Uterus (tissue), 3 donors: ENCODE measurements at regions not wholly inside any gene's neighbourhood (a gene's known extent, or its start where the extent isn't known, plus 50 kb on each side); places are given as distances from the start of the nearest gene placed in this dataset.

Experiments used
- DNase-seq, 2 donors: peaks; one replicate each; pipeline ENCODE4 v3.0.0-alpha.2; 2019 to 2020
- H3K27ac ChIP-seq, 2 donors: fragments of 200-600 bp; sonication (generic); 1 replicate in 1 of 2; 2 replicates in 1 of 2; pipeline ENCODE4 v1.5.1; 2016 to 2018
- H3K27me3 ChIP-seq, 2 donors: fragments of 200-600 bp; sonication (generic); one replicate each; pipeline ENCODE4 v1.5.1; 2018 to 2019; ENCODE audit warnings: control low read depth in 1 of 2
- H3K36me3 ChIP-seq, 2 donors: fragments of 200-600 bp; sonication (generic); one replicate each; pipeline ENCODE4 v1.5.1; 2019; ENCODE audit warnings: control low read depth in 1 of 2
- H3K4me1 ChIP-seq, 2 donors: fragments of 200-600 bp; sonication (generic); one replicate each; pipeline ENCODE4 v1.5.1; 2018 to 2019; ENCODE audit warnings: control low read depth in 1 of 2
- H3K4me3 ChIP-seq, 2 donors: fragments of 200-600 bp; sonication (generic); 1 replicate in 1 of 2; 2 replicates in 1 of 2; pipeline ENCODE4 v1.5.1; 2018 to 2019; ENCODE audit warnings: mild to moderate bottlenecking in 1 of 2
- H3K9me3 ChIP-seq, 2 donors: fragments of 200-600 bp; sonication (generic); one replicate each; pipeline ENCODE4 v1.5.1; 2019; ENCODE audit warnings: control low read depth in 1 of 2
- CTCF ChIP-seq, 4 experiments: fragments of 200-600 bp in 2 of 4; fragments of 450-650 bp in 2 of 4; sonication (generic) in 2 of 4; IDR thresholded peaks; one replicate each; pipeline ENCODE4 v1.5.1; 2016 to 2019; ENCODE audit warnings: antibody characterized with exemption in 4 of 4, mild to moderate bottlenecking in 2 of 4, moderate library complexity in 1 of 4
- POLR2A ChIP-seq, 2 donors: fragments of 450-650 bp; IDR thresholded peaks; one replicate each; pipeline ENCODE4 v1.6.1; 2016; ENCODE audit warnings: antibody characterized with exemption in 2 of 2, mild to moderate bottlenecking in 1 of 2, moderate library complexity in 1 of 2
- intact Hi-C: fragments of 100-400 bp; cut with DNase I; formaldehyde crosslinking; loops from one replicate; pipeline ENCODE4 v1.15.1; 2023; ENCODE audit warnings: low total_unique reads
- donor health status: DM: yes; HTN: yes; CAD: no.

- TF ChIP-seq POLR2A (IDR thresholded peaks at IDR 0.05) = no peak
- no peak for TF ChIP-seq CTCF (IDR thresholded peaks at IDR 0.05)
These were observed 152.9 kb upstream of the SPEF2 start for GRCh38 chr5:35464757-35465156.

GRCh38 chr5:35461530-35461929 lies 156.1 kb upstream of the SPEF2 start:
- Histone ChIP-seq H3K36me3 (no peaks in the 10 kb centered on the region), H3K27me3 (no peaks in the 10 kb centered on the region), H3K4me1 (no peaks in the 10 kb centered on the region), H3K9me3 (no peaks in the 10 kb centered on the region), H3K4me3 (no peak overlapping the region), H3K27ac (no peak overlapping the region)
- intact Hi-C loops = no loop called here
- no peak for DNase-seq
- TF ChIP-seq CTCF (IDR thresholded peaks at IDR 0.05) (no peak), POLR2A (IDR thresholded peaks at IDR 0.05) (no peak)

More at GRCh38 chr5:35464757-35465156, 152.9 kb upstream of the SPEF2 start:
- intact Hi-C loops = no loop called here
- Histone ChIP-seq H3K4me1 (no peaks in the 10 kb centered on the region), H3K9me3 (no peaks in the 10 kb centered on the region), H3K4me3 (no peak overlapping the region), H3K36me3 (no peaks in the 10 kb centered on the region), H3K27me3 (no peaks in the 10 kb centered on the region), H3K27ac (no peak overlapping the region)
- DNase-seq = no peak

GRCh38 chr5:35458824-35459207 lies 158.8 kb upstream of the SPEF2 start:
- intact Hi-C loops = no loop called here
- Histone ChIP-seq H3K36me3 (no peaks in the 10 kb centered on the region), H3K4me3 (no peak overlapping the region), H3K4me1 (no peaks in the 10 kb centered on the region), H3K27me3 (no peaks in the 10 kb centered on the region), H3K9me3 (no peaks in the 10 kb centered on the region), H3K27ac (no peak overlapping the region)
- DNase-seq = no peak
- TF ChIP-seq POLR2A (IDR thresholded peaks at IDR 0.05) = no peak
- TF ChIP-seq CTCF (IDR thresholded peaks at IDR 0.05) = no peak

- H3K27ac ChIP-seq = no peak overlapping the region
- no peaks in the 10 kb centered on the region for H3K4me1 ChIP-seq
- H3K36me3 ChIP-seq = no peaks in the 10 kb centered on the region
- DNase-seq = no peak
- no peaks in the 10 kb centered on the region for H3K9me3 ChIP-seq
- H3K27me3 ChIP-seq = no peaks in the 10 kb centered on the region
- TF ChIP-seq POLR2A (IDR thresholded peaks at IDR 0.05) (no peak), CTCF (IDR thresholded peaks at IDR 0.05) (no peak)
- intact Hi-C loops = no loop called here
- no peak overlapping the region for H3K4me3 ChIP-seq
These were observed 159.5 kb upstream of the SPEF2 start for GRCh38 chr5:35457912-35458823.

- TF ChIP-seq CTCF (IDR thresholded peaks at IDR 0.05) (no peak), POLR2A (IDR thresholded peaks at IDR 0.05) (no peak)
- DNase-seq = no peak
- H3K4me1 ChIP-seq = no peaks in the 10 kb centered on the region
These were observed 161.2 kb upstream of the SPEF2 start for GRCh38 chr5:35456506-35456905.

More at GRCh38 chr5:35456506-35456905, 161.2 kb upstream of the SPEF2 start:
- intact Hi-C loops = no loop called here
- H3K27me3 ChIP-seq = no peaks in the 10 kb centered on the region
- H3K36me3 ChIP-seq = no peaks in the 10 kb centered on the region
- no peak overlapping the region for H3K27ac ChIP-seq
- no peaks in the 10 kb centered on the region for H3K9me3 ChIP-seq
- H3K4me3 ChIP-seq = no peak overlapping the region
